ENCODE measurements at regions not wholly inside any gene's neighbourhood (a gene's known extent, or its start where the extent isn't known, plus 50 kb on each side); places are given as distances from the start of the nearest gene placed in this dataset.

DNA sequence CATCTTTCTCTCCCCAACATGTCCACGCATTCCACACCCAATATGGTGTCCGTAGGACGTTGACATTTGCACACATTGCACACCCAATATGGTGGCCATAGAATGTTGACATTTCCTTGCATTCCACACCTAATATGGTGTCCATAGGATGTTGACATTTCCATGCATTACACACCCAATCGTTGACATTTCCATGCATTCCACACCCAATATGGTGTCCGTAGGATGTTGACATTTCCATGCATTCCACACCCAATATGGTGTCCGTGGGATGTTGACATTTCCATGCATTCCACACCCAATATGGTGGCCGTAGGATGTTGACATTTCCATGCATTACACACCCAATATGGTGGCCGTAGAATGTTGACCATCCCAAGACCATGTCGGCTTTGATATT lies 88.4 kb upstream of the SHOX start:
- intact Hi-C loops (cut with DNase I), result no loop called here
- Histone ChIP-seq H3K4me3 (no peak overlapping the region), H3K27ac (no peak overlapping the region), H3K9me3 (no peaks in the 10 kb centered on the region), H3K36me3 (no peaks in the 10 kb centered on the region), H3K27me3 (no peaks in the 10 kb centered on the region), H3K4me1 (no peaks in the 10 kb centered on the region)
- no peak for DNase-seq (ENCODE audit: low spot score in 2 of 2)
- TF ChIP-seq, protein P1, sequence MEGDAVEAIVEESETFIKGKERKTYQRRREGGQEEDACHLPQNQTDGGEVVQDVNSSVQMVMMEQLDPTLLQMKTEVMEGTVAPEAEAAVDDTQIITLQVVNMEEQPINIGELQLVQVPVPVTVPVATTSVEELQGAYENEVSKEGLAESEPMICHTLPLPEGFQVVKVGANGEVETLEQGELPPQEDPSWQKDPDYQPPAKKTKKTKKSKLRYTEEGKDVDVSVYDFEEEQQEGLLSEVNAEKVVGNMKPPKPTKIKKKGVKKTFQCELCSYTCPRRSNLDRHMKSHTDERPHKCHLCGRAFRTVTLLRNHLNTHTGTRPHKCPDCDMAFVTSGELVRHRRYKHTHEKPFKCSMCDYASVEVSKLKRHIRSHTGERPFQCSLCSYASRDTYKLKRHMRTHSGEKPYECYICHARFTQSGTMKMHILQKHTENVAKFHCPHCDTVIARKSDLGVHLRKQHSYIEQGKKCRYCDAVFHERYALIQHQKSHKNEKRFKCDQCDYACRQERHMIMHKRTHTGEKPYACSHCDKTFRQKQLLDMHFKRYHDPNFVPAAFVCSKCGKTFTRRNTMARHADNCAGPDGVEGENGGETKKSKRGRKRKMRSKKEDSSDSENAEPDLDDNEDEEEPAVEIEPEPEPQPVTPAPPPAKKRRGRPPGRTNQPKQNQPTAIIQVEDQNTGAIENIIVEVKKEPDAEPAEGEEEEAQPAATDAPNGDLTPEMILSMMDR (IDR thresholded peaks at IDR 0.05), result no peak

DNA sequence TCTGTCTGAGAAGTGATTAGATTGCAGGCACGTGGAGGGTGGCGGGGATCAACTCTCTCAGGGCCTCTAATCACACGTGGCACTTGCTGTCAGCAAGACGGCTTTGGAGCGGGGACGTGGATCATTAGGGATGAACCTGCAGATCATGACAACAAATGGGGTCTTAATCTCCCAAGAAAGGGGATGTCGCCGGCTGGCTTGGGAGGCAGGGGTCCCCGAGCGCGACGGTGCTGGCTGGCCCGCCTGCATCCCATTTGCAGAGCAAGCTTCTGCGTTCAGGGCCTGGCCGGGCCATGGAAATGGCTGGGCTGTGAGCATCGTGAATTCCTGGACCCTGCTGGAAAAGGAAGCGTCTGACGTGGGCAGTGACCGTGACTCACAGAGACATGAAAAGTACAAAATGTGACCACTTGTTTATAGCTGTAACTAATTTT lies 85.1 kb upstream of the SHOX start:
- Histone ChIP-seq H3K4me1 (no peaks in the 10 kb centered on the region), H3K27ac (no peak overlapping the region), H3K4me3 (no peak overlapping the region), H3K9me3 (no peaks in the 10 kb centered on the region), H3K27me3 (no peaks in the 10 kb centered on the region), H3K36me3 (no peaks in the 10 kb centered on the region)
- intact Hi-C loops (cut with DNase I), result no loop called here
- DNase-seq (ENCODE audit: low spot score in 2 of 2), result no peak
- TF ChIP-seq, protein P1 (IDR thresholded peaks at IDR 0.05), result no peak

DNA sequence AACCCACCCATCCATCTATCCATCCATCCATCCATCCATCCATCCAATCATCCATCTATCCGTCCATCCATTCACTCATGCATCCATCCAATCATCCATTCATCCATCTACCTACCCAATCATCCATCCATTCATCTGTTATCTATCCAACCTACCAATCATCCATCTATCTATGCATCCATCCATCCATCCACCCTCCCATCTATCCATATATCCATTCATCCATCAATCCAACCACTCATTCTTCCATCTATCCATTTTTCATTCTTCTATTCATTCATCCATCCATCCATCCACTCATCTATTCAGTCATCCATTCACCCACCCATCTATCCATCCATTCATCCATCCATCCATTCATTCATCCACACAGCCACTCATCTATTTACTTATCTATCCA lies 80.1 kb upstream of the SHOX start:
- DNase-seq (ENCODE audit: low spot score in 2 of 2), result no peak
- H3K36me3 ChIP-seq, result no peaks in the 10 kb centered on the region
- intact Hi-C loops (cut with DNase I), result no loop called here

DNA sequence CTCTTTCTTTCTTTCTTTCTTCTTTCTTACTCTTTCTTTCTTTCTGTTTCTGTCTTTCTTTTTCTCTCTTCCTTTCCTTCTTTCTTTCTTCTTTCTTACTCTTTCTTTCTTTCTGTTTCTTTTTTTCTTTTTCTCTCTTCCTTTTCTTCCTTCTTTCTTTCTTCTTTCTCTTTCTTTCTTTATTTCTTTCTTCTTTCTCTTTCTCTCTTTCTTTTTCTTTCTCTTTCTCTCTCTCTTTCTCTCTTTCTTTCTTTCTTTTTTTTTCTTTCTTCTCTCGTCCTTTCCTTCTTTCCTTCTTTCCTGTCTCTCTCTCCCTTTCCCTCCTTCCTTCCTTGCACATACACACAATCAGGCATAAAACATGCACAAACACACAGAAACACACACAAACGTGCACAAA lies 79.3 kb upstream of the SHOX start:
- intact Hi-C loops (cut with DNase I), result no loop called here

More for the DNA sequence above, 80.1 kb upstream of the SHOX start:
- Histone ChIP-seq H3K27me3 (no peaks in the 10 kb centered on the region), H3K9me3 (no peaks in the 10 kb centered on the region), H3K4me3 (no peak overlapping the region), H3K4me1 (no peaks in the 10 kb centered on the region), H3K27ac (no peak overlapping the region)
- TF ChIP-seq, protein P1 (IDR thresholded peaks at IDR 0.05), result no peak

DNA sequence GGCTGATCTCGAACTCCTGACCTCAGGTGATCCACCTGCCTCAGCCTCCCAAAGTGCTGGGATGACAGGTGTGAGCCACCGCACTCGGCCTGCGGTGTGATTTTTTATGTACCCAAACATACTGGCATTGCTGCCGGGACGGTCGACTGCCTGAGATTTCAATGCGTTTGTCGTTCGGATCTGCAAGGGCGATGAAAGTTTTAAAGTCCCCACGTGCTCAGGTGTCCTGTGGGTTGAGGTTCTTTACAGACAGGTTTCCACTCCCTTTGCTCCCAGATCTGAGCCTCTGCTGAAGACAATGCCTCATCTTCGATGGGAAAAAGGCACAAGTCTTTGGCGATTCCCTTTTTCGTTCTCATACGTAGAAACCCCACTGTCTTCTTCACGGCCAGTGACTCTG lies 78.1 kb upstream of the SHOX start:
- Histone ChIP-seq H3K4me1 (no peaks in the 10 kb centered on the region), H3K36me3 (no peaks in the 10 kb centered on the region), H3K9me3 (no peaks in the 10 kb centered on the region), H3K27me3 (no peaks in the 10 kb centered on the region), H3K27ac (no peak overlapping the region), H3K4me3 (no peak overlapping the region)
- DNase-seq (ENCODE audit: low spot score in 2 of 2), result peak in 1 of 2 donors; percentile 19
- intact Hi-C loops (cut with DNase I), result no loop called here
- TF ChIP-seq, protein P1 (IDR thresholded peaks at IDR 0.05), result no peak

More for the DNA sequence above, 79.3 kb upstream of the SHOX start:
- Histone ChIP-seq H3K4me3 (no peak overlapping the region), H3K27ac (no peak overlapping the region), H3K36me3 (no peaks in the 10 kb centered on the region), H3K9me3 (no peaks in the 10 kb centered on the region), H3K4me1 (no peaks in the 10 kb centered on the region), H3K27me3 (no peaks in the 10 kb centered on the region)
- TF ChIP-seq, protein P1 (IDR thresholded peaks at IDR 0.05), result no peak
- no peak for DNase-seq (ENCODE audit: low spot score in 2 of 2)

DNA sequence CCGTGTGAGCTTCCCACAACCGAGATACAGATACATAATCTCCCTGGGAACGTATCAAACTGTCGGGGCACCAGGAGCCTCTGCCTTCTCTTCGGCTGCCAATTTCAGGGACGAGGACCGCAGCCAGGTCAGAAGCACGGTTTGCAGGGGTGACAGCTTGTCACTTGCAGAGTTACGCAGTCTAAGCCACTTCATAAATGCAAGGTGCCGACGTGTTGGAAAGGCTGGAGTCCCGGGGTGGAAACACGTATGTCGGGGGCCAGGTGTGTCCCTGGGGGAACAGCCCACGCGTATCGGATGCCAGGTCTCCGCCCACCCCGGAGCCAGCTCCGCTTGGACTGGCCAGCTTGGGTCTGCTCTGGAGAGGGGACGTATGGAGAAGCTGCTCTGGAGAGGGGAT lies 76.3 kb upstream of the SHOX start:
- Histone ChIP-seq H3K4me3 (no peak overlapping the region), H3K4me1 (no peaks in the 10 kb centered on the region), H3K27me3 (no peaks in the 10 kb centered on the region), H3K36me3 (no peaks in the 10 kb centered on the region), H3K27ac (no peak overlapping the region), H3K9me3 (no peaks in the 10 kb centered on the region)
- intact Hi-C loops (cut with DNase I), result no loop called here
- no peak for DNase-seq (ENCODE audit: low spot score in 2 of 2)
- TF ChIP-seq, protein P1 (IDR thresholded peaks at IDR 0.05), result no peak
